T-cell (primary cell): ENCODE measurements at regions not wholly inside any gene's neighbourhood (a gene's known extent, or its start where the extent isn't known, plus 50 kb on each side); places are given as distances from the start of the nearest gene placed in this dataset.

Experiments
- ATAC-seq, 4 experiments: fragments of 200-7000 bp in 3 of 4; fragments of 150-1000 bp in 1 of 4; cut with Tn5 transposase; replicated peaks in 1 of 4; 1 replicate in 3 of 4; 2 replicates in 1 of 4; pipeline ENCODE4 v1.10.0; 2021; ENCODE audit warnings: moderate library complexity in 3 of 4, mild to moderate bottlenecking in 2 of 4, moderate number of reproducible peaks in 1 of 4
- CTCF ChIA-PET, 2 donors: fragments of 300-600 bp; sonication (Branson Sonifier 250); formaldehyde crosslinking; loops; one replicate each; lab custom pipeline; 2022; ENCODE audit warnings: antibody characterized with exemption in 2 of 2; lab: Charles Lee
- POLR2A ChIA-PET, 2 donors: fragments of 300-600 bp; sonication (Branson Sonifier 250); formaldehyde crosslinking; loops; one replicate each; lab custom pipeline; 2022; ENCODE audit warnings: antibody characterized with exemption in 2 of 2; lab: Charles Lee
- DNase-seq, 35 experiments: peaks; one replicate each; pipeline versions ENCODE4 v3.0.0 to v3.0.0-alpha.2; 2013 to 2023
- H3K27ac ChIP-seq: one replicate; pipeline ENCODE4 v1.5.1; 2013; ENCODE audit warnings: low read length
- H3K27me3 ChIP-seq, 2 experiments: replicated peaks in 1 of 2; 1 replicate in 1 of 2; 2 replicates in 1 of 2; pipeline versions ENCODE4 v1.6.1 to v1.7.0; 2013; ENCODE audit warnings: low read length in 1 of 2, mixed read lengths in 1 of 2; ENCODE audit not compliant: control insufficient read depth in 2 of 2, insufficient read depth in 2 of 2; ENCODE audit errors: extremely low read depth in 1 of 2
- H3K36me3 ChIP-seq, 2 donors: 1 replicate in 1 of 2; 2 replicates in 1 of 2; pipeline versions ENCODE4 v1.6.1 to v1.7.0; 2013; ENCODE audit warnings: low read length in 1 of 2; ENCODE audit not compliant: control insufficient read depth in 2 of 2, insufficient read depth in 1 of 2; ENCODE audit errors: extremely low read depth in 1 of 2
- H3K4me1 ChIP-seq, 2 experiments: 1 replicate in 1 of 2; 2 replicates in 1 of 2; pipeline versions ENCODE4 v1.6.1 to v1.7.0; 2013; ENCODE audit warnings: low read length in 2 of 2, mixed read lengths in 1 of 2; ENCODE audit not compliant: insufficient read depth in 2 of 2, control insufficient read depth in 1 of 2; ENCODE audit errors: extremely low read depth in 1 of 2
- H3K4me3 ChIP-seq, 2 donors: 1 replicate in 1 of 2; 2 replicates in 1 of 2; pipeline versions ENCODE4 v1.5.1 to v1.7.0; 2013; ENCODE audit warnings: mild to moderate bottlenecking in 2 of 2, low read length in 1 of 2, moderate library complexity in 1 of 2; ENCODE audit not compliant: control insufficient read depth in 1 of 2; ENCODE audit errors: extremely low read depth in 1 of 2
- H3K9me3 ChIP-seq: 2 replicates; pipeline ENCODE4 v1.7.0; 2013
- H3K27ac Mint-ChIP-seq, 2 donors: one replicate each; pipeline ENCODE4 v1.8.0; 2020 to 2021; ENCODE audit warnings: mild to moderate bottlenecking in 2 of 2, mixed read lengths in 2 of 2
- H3K27me3 Mint-ChIP-seq, 2 donors: one replicate each; pipeline ENCODE4 v1.8.0; 2021 to 2022; ENCODE audit warnings: mixed read lengths in 2 of 2
- H3K36me3 Mint-ChIP-seq: one replicate; pipeline ENCODE4 v1.8.0; 2021; ENCODE audit warnings: mixed read lengths
- H3K4me1 Mint-ChIP-seq, 3 donors: one replicate each; pipeline ENCODE4 v1.8.0; 2020 to 2022; ENCODE audit warnings: mixed read lengths in 3 of 3, mild to moderate bottlenecking in 1 of 3
- H3K4me3 Mint-ChIP-seq, 3 donors: one replicate each; pipeline ENCODE4 v1.8.0; 2020 to 2022; ENCODE audit warnings: mild to moderate bottlenecking in 3 of 3, mixed read lengths in 3 of 3, moderate library complexity in 3 of 3
- H3K9me3 Mint-ChIP-seq, 3 donors: one replicate each; pipeline ENCODE4 v1.8.0; 2020 to 2022; ENCODE audit warnings: mixed read lengths in 3 of 3
- WGBS: methylation state at CpG from one replicate; pipeline ENCODE4 v1.1.5; 2013; ENCODE audit warnings: missing lambda C conversion rate; ENCODE audit not compliant: insufficient coverage; 5-methylcytosine and 5-hydroxymethylcytosine counted together

GRCh38 chr5:6308683-6309082 is 69.7 kb downstream of the MED10 start:
- H3K27me3 ChIP-seq = peaks cover 0 to 11% of the 10 kb centered on the region in 2 experiments
- H3K9me3 ChIP-seq = no peaks in the 10 kb centered on the region
- no peaks in the 10 kb centered on the region for H3K36me3 ChIP-seq
- 90% methylated on average over 5 of the region's 5 CpGs for WGBS
- no peaks in the 10 kb centered on the region for H3K4me1 ChIP-seq
- H3K27ac ChIP-seq = no peak overlapping the region
- Mint-ChIP-seq H3K27ac (no peak overlapping the region), H3K4me3 (no peak overlapping the region), H3K27me3 (peaks cover 0 to 7% of the 10 kb centered on the region in 2 donors), H3K36me3 (no peaks in the 10 kb centered on the region), H3K9me3 (no peaks in the 10 kb centered on the region), H3K4me1 (peaks cover 0 to under 1% (median 0%) of the 10 kb centered on the region in 3 donors)
- ATAC-seq (no peak), DNase-seq (no peak)
- no peak overlapping the region for H3K4me3 ChIP-seq
- ChIA-PET CTCF (no interaction called here), POLR2A (no interaction called here)

- DNase-seq = no peak
- ChIA-PET POLR2A (no interaction called here), CTCF (no interaction called here)
- no peak overlapping the region for H3K4me3 ChIP-seq
- 94% methylated on average over 2 of the region's 5 CpGs for WGBS
- H3K27me3 ChIP-seq = peaks cover 0 to 14% of the 10 kb centered on the region in 2 experiments
- H3K4me1 ChIP-seq = no peaks in the 10 kb centered on the region
- Mint-ChIP-seq H3K4me3 (no peak overlapping the region), H3K9me3 (peaks cover 0 to 3% (median 0%) of the 10 kb centered on the region in 3 donors), H3K4me1 (no peaks in the 10 kb centered on the region), H3K36me3 (no peaks in the 10 kb centered on the region), H3K27me3 (peaks cover 3 to 10% of the 10 kb centered on the region in 2 donors), H3K27ac (no peak overlapping the region)
- no peak overlapping the region for H3K27ac ChIP-seq
- no peak for ATAC-seq
- no peaks in the 10 kb centered on the region for H3K9me3 ChIP-seq
- H3K36me3 ChIP-seq = no peaks in the 10 kb centered on the region
These were observed 71.0 kb downstream of the MED10 start for GRCh38 chr5:6307304-6307703.

- CTCF ChIA-PET = no interaction called here
- Histone ChIP-seq H3K27ac (no peak overlapping the region), H3K36me3 (no peaks in the 10 kb centered on the region), H3K4me1 (no peaks in the 10 kb centered on the region), H3K9me3 (no peaks in the 10 kb centered on the region), H3K4me3 (no peak overlapping the region), H3K27me3 (peaks cover 0 to 19% of the 10 kb centered on the region in 2 experiments)
- WGBS = 86% methylated on average over 1 of the region's 6 CpGs
- H3K9me3 Mint-ChIP-seq = peaks cover 0 to 3% (median 0%) of the 10 kb centered on the region in 3 donors
- peaks cover 3 to 16% of the 10 kb centered on the region in 2 donors for H3K27me3 Mint-ChIP-seq
- no peak overlapping the region for H3K27ac Mint-ChIP-seq
- DNase-seq (no peak), ATAC-seq (no peak)
- H3K36me3 Mint-ChIP-seq = no peaks in the 10 kb centered on the region
- no peak overlapping the region for H3K4me3 Mint-ChIP-seq
- POLR2A ChIA-PET = no interaction called here
- no peaks in the 10 kb centered on the region for H3K4me1 Mint-ChIP-seq
These were observed 72.5 kb downstream of the MED10 start for GRCh38 chr5:6305853-6306252.

GRCh38 chr5:6302684-6303083 is 75.7 kb downstream of the MED10 start:
- Histone ChIP-seq H3K27me3 (peaks cover 0 to 22% of the 10 kb centered on the region in 2 experiments), H3K4me3 (no peak overlapping the region), H3K9me3 (no peaks in the 10 kb centered on the region), H3K4me1 (no peaks in the 10 kb centered on the region), H3K27ac (no peak overlapping the region), H3K36me3 (no peaks in the 10 kb centered on the region)
- no peak for ATAC-seq
- Mint-ChIP-seq H3K27ac (no peak overlapping the region), H3K27me3 (peaks cover 3 to 18% of the 10 kb centered on the region in 2 donors), H3K4me3 (no peak overlapping the region), H3K4me1 (no peaks in the 10 kb centered on the region), H3K36me3 (no peaks in the 10 kb centered on the region), H3K9me3 (peaks cover 0 to 3% (median 0%) of the 10 kb centered on the region in 3 donors)
- ChIA-PET CTCF (no interaction called here), POLR2A (no interaction called here)
- WGBS = no CpG with 5 or more reads among the region's 5 CpGs
- DNase-seq = no peak

GRCh38 chr5:6302075-6302474 is 76.3 kb downstream of the MED10 start:
- Histone ChIP-seq H3K4me1 (no peaks in the 10 kb centered on the region), H3K4me3 (no peak overlapping the region), H3K9me3 (no peaks in the 10 kb centered on the region), H3K27me3 (peaks cover 0 to 19% of the 10 kb centered on the region in 2 experiments), H3K27ac (no peak overlapping the region), H3K36me3 (no peaks in the 10 kb centered on the region)
- ATAC-seq = no peak
- Mint-ChIP-seq H3K36me3 (no peaks in the 10 kb centered on the region), H3K27me3 (peaks cover 3 to 18% of the 10 kb centered on the region in 2 donors), H3K9me3 (peaks cover 0 to 3% (median 0%) of the 10 kb centered on the region in 3 donors), H3K4me1 (no peaks in the 10 kb centered on the region), H3K27ac (no peak overlapping the region), H3K4me3 (no peak overlapping the region)
- ChIA-PET POLR2A (no interaction called here), CTCF (no interaction called here)
- no CpG with 5 or more reads among the region's 4 CpGs for WGBS
- DNase-seq = no peak

GRCh38 chr5:6296524-6296923 is 81.8 kb downstream of the MED10 start:
- ChIA-PET POLR2A (interaction anchor here in 1 of 2 donors (0.6 kb wide), 1 partner anchor 14 kb away, joined by 5 read pairs; no protein-coding TSS in a partner anchor), CTCF (interaction anchor here in 1 of 2 donors (0.5 to 0.6 kb wide), 3 partner anchors 125 to 444 kb away, joined by 3 to 5 read pairs (median 3); no protein-coding TSS in a partner anchor)
- Mint-ChIP-seq H3K36me3 (no peaks in the 10 kb centered on the region), H3K4me3 (no peak overlapping the region), H3K27me3 (peaks cover 0 to 8% of the 10 kb centered on the region in 2 donors), H3K27ac (no peak overlapping the region), H3K4me1 (peaks cover 0 to 6% (median 0%) of the 10 kb centered on the region in 3 donors), H3K9me3 (peaks cover 0 to 7% (median 2%) of the 10 kb centered on the region in 3 donors)
- no peak for DNase-seq
- 70% methylated on average over 5 of the region's 8 CpGs for WGBS
- Histone ChIP-seq H3K27me3 (peaks cover 0 to 4% of the 10 kb centered on the region in 2 experiments), H3K27ac (no peak overlapping the region), H3K4me3 (no peak overlapping the region), H3K4me1 (no peaks in the 10 kb centered on the region), H3K9me3 (no peaks in the 10 kb centered on the region), H3K36me3 (no peaks in the 10 kb centered on the region)
- no peak for ATAC-seq
